WTC11 (cell line): ENCODE measurements at regions not wholly inside any gene's neighbourhood (a gene's known extent, or its start where the extent isn't known, plus 50 kb on each side); places are given as distances from the start of the nearest gene placed in this dataset.

Experiments used
- ATAC-seq: fragments of 200-7000 bp; cut with Tn5 transposase; 2 replicates; pipeline ENCODE4 v1.10.0; 2021; ENCODE audit warnings: mild to moderate bottlenecking, moderate library complexity
- CTCF ChIA-PET: fragments of 300-600 bp; sonication (Branson Sonifier 250); formaldehyde crosslinking; loops from one replicate; lab custom pipeline; 2021; ENCODE audit warnings: antibody characterized with exemption; lab: Charles Lee
- POLR2A ChIA-PET: fragments of 350-600 bp; sonication (Branson Sonifier 250); formaldehyde crosslinking; loops from one replicate; lab custom pipeline; 2021; ENCODE audit warnings: antibody characterized with exemption; lab: Charles Lee
- DNase-seq: peaks from one replicate; pipeline ENCODE4 v3.0.0; 2021; ENCODE audit warnings: low spot score
- H3K27ac Mint-ChIP-seq: 2 replicates; pipeline ENCODE4 v1.8.0; 2021; ENCODE audit warnings: mixed read lengths
- H3K27me3 Mint-ChIP-seq: 2 replicates; pipeline ENCODE4 v1.8.0; 2021; ENCODE audit warnings: low read depth, mild to moderate bottlenecking, moderate library complexity, mixed read lengths
- H3K36me3 Mint-ChIP-seq: 2 replicates; pipeline ENCODE4 v1.8.0; 2021; ENCODE audit warnings: mixed read lengths
- H3K4me1 Mint-ChIP-seq: 2 replicates; pipeline ENCODE4 v1.8.0; 2022; ENCODE audit warnings: mixed read lengths
- H3K4me3 Mint-ChIP-seq: 2 replicates; pipeline ENCODE4 v1.8.0; 2021; ENCODE audit warnings: mild to moderate bottlenecking, moderate library complexity, mixed read lengths
- H3K9me3 Mint-ChIP-seq: 2 replicates; pipeline ENCODE4 v1.8.0; 2021; ENCODE audit warnings: mixed read lengths
- AFF4 ChIP-seq: sonication (generic); formaldehyde crosslinking; IDR thresholded peaks from 2 replicates; pipeline ENCODE4 v1.8.1; 2023; ENCODE audit warnings: mild to moderate bottlenecking, missing genetic modification reagents, borderline replicate concordance
- CREB1 ChIP-seq: sonication (generic); formaldehyde crosslinking; IDR thresholded peaks from 2 replicates; pipeline ENCODE4 v1.8.0; 2023; ENCODE audit warnings: mild to moderate bottlenecking, missing genetic modification reagents
- CTCF ChIP-seq: fragments of 200-600 bp; IDR thresholded peaks from 2 replicates; pipeline ENCODE4 v1.8.0; 2022; ENCODE audit warnings: antibody characterized with exemption
- FOXP4 ChIP-seq: sonication (generic); formaldehyde crosslinking; IDR thresholded peaks from 2 replicates; pipeline ENCODE4 v1.8.0; 2022; ENCODE audit warnings: mild to moderate bottlenecking, missing genetic modification reagents
- GABPB1 ChIP-seq: sonication (generic); formaldehyde crosslinking; IDR thresholded peaks from 2 replicates; pipeline ENCODE4 v1.8.1; 2023; ENCODE audit warnings: mild to moderate bottlenecking, missing genetic modification reagents
- GRHL2 ChIP-seq: fragments of 250-450 bp; sonication (Bioruptor Pico); IDR thresholded peaks from 2 replicates; pipeline ENCODE4 v1.8.0; 2022; ENCODE audit warnings: mild to moderate bottlenecking, moderate library complexity; ENCODE audit not compliant: insufficient replicate concordance, severe bottlenecking
- HMGA2 ChIP-seq: fragments of 250-450 bp; sonication (Bioruptor Pico); IDR thresholded peaks from 2 replicates; pipeline ENCODE4 v1.4.0; 2021; ENCODE audit warnings: mild to moderate bottlenecking, moderate library complexity
- JUN ChIP-seq: sonication (generic); formaldehyde crosslinking; IDR thresholded peaks from 2 replicates; pipeline ENCODE4 v1.8.0; 2023; ENCODE audit warnings: mild to moderate bottlenecking, missing genetic modification reagents
- MYBL2 ChIP-seq: sonication (generic); formaldehyde crosslinking; IDR thresholded peaks from 2 replicates; pipeline ENCODE4 v1.8.1; 2023; ENCODE audit warnings: mild to moderate bottlenecking, moderate library complexity, missing genetic modification reagents
- PRRX2 ChIP-seq: fragments of 250-450 bp; sonication (Bioruptor Pico); IDR thresholded peaks from 2 replicates; pipeline ENCODE4 v1.8.0; 2021; ENCODE audit warnings: mild to moderate bottlenecking
- RELA ChIP-seq: sonication (generic); formaldehyde crosslinking; IDR thresholded peaks from 2 replicates; pipeline ENCODE4 v1.8.1; 2022; ENCODE audit warnings: missing genetic modification reagents, mild to moderate bottlenecking, borderline replicate concordance
- RORB ChIP-seq: fragments of 250-450 bp; sonication (Bioruptor Pico); IDR thresholded peaks from 2 replicates; pipeline ENCODE4 v1.9.0; 2021; ENCODE audit warnings: mild to moderate bottlenecking
- SMAD4 ChIP-seq: sonication (generic); formaldehyde crosslinking; IDR thresholded peaks from 2 replicates; pipeline ENCODE4 v1.8.0; 2022; ENCODE audit warnings: mild to moderate bottlenecking, missing genetic modification reagents
- SOX15 ChIP-seq: fragments of 250-450 bp; sonication (Bioruptor Pico); IDR thresholded peaks from 2 replicates; pipeline ENCODE4 v1.9.0; 2021; ENCODE audit warnings: mild to moderate bottlenecking
- TEAD1 ChIP-seq: sonication (generic); formaldehyde crosslinking; IDR thresholded peaks from 2 replicates; pipeline ENCODE4 v1.8.0; 2022; ENCODE audit warnings: mild to moderate bottlenecking, missing genetic modification reagents
- USF2 ChIP-seq: sonication (generic); formaldehyde crosslinking; IDR thresholded peaks from 2 replicates; pipeline ENCODE4 v1.8.1; 2023; ENCODE audit warnings: mild to moderate bottlenecking, missing genetic modification reagents, moderate library complexity
- ZNF121 ChIP-seq: sonication (generic); formaldehyde crosslinking; IDR thresholded peaks from 2 replicates; pipeline ENCODE4 v1.8.0; 2023; ENCODE audit warnings: missing genetic modification reagents
- ZNF138 ChIP-seq: sonication (generic); formaldehyde crosslinking; conservative IDR thresholded peaks from 2 replicates; pipeline ENCODE4 v1.8.1; 2022; ENCODE audit warnings: mild to moderate bottlenecking, moderate library complexity, missing genetic modification reagents
- TF ChIP-seq, protein P1 (sequence below): sonication (generic); formaldehyde crosslinking; IDR thresholded peaks from 2 replicates; pipeline ENCODE4 v1.8.0; 2022; ENCODE audit warnings: mild to moderate bottlenecking, missing genetic modification reagents
- TF ChIP-seq, protein P2 (sequence below): sonication (generic); formaldehyde crosslinking; IDR thresholded peaks from 2 replicates; pipeline ENCODE4 v1.8.0; 2023; ENCODE audit warnings: missing genetic modification reagents, mild to moderate bottlenecking, borderline replicate concordance
- TF ChIP-seq, protein P3 (sequence below): fragments of 250-450 bp; sonication (Bioruptor Pico); IDR thresholded peaks from 2 replicates; pipeline ENCODE4 v1.9.0; 2021; ENCODE audit warnings: moderate library complexity, mild to moderate bottlenecking, inconsistent platforms, borderline replicate concordance

DNA sequence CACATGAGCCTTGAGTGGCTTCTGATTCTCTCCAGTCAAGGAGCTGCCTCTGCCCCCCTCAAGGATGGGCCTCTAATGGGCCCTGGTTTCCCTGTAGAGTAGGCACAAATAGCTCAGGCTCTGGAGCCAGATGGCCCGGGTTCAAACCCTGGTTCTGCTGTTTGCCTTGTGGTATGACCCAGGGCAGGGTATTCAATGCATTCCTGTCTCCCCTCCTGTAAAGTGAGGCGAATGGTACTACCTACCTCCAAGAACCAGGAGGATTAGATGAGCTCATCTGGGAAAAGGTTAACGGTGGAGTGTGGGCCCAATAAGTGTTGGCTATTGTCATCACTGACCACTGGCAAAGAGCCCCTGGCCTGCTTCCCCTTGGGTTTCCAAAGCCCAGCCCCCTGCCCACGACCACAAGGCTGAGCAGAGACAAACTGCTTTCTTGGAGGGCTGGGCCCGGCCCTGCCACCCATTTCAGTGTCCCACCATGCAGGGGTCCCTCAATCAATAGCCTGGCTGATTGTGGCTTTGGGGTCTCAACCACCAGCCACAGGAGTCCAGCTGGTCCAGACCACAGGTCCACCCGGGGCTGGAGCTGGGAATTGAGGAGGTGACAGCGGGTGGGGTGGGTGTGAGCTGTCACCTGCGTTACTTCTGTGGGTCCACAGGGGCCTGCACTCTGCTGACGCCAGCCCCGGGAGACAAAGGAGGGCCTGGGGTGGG is 115.6 kb upstream of the RUNX3 start:
- Mint-ChIP-seq H3K36me3 (no peaks in the 10 kb centered on the region), H3K27me3 (no peaks in the 10 kb centered on the region), H3K4me3 (no peak overlapping the region), H3K4me1 (no peaks in the 10 kb centered on the region), H3K27ac (no peak overlapping the region), H3K9me3 (peaks cover 3% of the 10 kb centered on the region; the same call in 1 of the 2 replicates)
- TF ChIP-seq RORB (CRISPR knock-in tag) (no peak), JUN (CRISPR knock-in tag) (no peak), SMAD4 (CRISPR knock-in tag) (no peak), RELA (CRISPR knock-in tag) (no peak), GABPB1 (no peak), TEAD1 (CRISPR knock-in tag) (no peak), ZNF121 (CRISPR knock-in tag) (no peak), FOXP4 (CRISPR knock-in tag) (no peak), CREB1 (CRISPR knock-in tag) (no peak), ZNF138 (CRISPR knock-in tag) (no peak), AFF4 (no peak), PRRX2 (no peak), GRHL2 (CRISPR knock-in tag) (no peak), MYBL2 (CRISPR knock-in tag) (no peak)
- TF ChIP-seq, protein P1, sequence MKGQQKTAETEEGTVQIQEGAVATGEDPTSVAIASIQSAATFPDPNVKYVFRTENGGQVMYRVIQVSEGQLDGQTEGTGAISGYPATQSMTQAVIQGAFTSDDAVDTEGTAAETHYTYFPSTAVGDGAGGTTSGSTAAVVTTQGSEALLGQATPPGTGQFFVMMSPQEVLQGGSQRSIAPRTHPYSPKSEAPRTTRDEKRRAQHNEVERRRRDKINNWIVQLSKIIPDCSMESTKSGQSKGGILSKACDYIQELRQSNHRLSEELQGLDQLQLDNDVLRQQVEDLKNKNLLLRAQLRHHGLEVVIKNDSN = no peak
- ChIA-PET POLR2A (no interaction called here), CTCF (interaction anchor here (0.8 to 1.5 kb wide), 2 partner anchors 9 kb away, joined by 3 to 4 read pairs; no protein-coding TSS in a partner anchor)
- DNase-seq (no peak), ATAC-seq (no peak)

DNA sequence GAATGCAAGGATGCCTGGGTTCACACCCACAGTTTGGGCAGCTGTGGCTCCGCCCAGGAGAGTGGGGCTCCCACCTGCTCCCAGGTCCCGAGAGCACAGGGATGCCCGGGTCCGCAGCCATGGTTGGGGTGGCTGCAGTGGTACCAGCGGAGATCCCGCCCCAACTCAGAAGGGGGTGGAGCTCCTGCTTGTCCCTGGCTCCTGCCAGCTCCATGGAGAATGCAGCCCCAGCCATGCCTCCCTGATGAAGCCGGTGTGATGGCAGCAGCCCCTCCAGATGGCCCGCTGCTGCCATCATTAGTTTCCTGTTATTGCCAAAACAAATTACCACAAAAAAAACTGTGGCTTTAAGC is 113.1 kb upstream of the RUNX3 start:
- Mint-ChIP-seq H3K4me1 (no peaks in the 10 kb centered on the region), H3K36me3 (no peaks in the 10 kb centered on the region), H3K27me3 (no peaks in the 10 kb centered on the region), H3K27ac (no peak overlapping the region), H3K4me3 (no peak overlapping the region), H3K9me3 (peaks cover 3% of the 10 kb centered on the region; the same call in 1 of the 2 replicates)
- DNase-seq = no peak
- ATAC-seq = no peak
- CTCF ChIA-PET = interaction anchor here (1.1 to 3.6 kb wide), 2 partner anchors 12 to 111 kb away, joined by 5 to 18 read pairs; no protein-coding TSS in a partner anchor
- POLR2A ChIA-PET = no interaction called here
- TF ChIP-seq SOX15 = no peak
- TF ChIP-seq CTCF = no peak
- TF ChIP-seq PRRX2 = no peak
- TF ChIP-seq, protein P2, sequence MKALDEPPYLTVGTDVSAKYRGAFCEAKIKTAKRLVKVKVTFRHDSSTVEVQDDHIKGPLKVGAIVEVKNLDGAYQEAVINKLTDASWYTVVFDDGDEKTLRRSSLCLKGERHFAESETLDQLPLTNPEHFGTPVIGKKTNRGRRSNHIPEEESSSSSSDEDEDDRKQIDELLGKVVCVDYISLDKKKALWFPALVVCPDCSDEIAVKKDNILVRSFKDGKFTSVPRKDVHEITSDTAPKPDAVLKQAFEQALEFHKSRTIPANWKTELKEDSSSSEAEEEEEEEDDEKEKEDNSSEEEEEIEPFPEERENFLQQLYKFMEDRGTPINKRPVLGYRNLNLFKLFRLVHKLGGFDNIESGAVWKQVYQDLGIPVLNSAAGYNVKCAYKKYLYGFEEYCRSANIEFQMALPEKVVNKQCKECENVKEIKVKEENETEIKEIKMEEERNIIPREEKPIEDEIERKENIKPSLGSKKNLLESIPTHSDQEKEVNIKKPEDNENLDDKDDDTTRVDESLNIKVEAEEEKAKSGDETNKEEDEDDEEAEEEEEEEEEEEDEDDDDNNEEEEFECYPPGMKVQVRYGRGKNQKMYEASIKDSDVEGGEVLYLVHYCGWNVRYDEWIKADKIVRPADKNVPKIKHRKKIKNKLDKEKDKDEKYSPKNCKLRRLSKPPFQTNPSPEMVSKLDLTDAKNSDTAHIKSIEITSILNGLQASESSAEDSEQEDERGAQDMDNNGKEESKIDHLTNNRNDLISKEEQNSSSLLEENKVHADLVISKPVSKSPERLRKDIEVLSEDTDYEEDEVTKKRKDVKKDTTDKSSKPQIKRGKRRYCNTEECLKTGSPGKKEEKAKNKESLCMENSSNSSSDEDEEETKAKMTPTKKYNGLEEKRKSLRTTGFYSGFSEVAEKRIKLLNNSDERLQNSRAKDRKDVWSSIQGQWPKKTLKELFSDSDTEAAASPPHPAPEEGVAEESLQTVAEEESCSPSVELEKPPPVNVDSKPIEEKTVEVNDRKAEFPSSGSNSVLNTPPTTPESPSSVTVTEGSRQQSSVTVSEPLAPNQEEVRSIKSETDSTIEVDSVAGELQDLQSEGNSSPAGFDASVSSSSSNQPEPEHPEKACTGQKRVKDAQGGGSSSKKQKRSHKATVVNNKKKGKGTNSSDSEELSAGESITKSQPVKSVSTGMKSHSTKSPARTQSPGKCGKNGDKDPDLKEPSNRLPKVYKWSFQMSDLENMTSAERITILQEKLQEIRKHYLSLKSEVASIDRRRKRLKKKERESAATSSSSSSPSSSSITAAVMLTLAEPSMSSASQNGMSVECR (CRISPR knock-in tag) = no peak
- TF ChIP-seq, protein P3, sequence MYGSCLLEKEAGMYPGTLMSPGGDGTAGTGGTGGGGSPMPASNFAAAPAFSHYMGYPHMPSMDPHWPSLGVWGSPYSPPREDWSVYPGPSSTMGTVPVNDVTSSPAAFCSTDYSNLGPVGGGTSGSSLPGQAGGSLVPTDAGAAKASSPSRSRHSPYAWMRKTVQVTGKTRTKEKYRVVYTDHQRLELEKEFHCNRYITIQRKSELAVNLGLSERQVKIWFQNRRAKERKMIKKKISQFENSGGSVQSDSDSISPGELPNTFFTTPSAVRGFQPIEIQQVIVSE (CRISPR knock-in tag) = no peak
- TF ChIP-seq HMGA2 (CRISPR knock-in tag) = no peak
- TF ChIP-seq RORB (CRISPR knock-in tag) = no peak
- no peak for TF ChIP-seq USF2 (CRISPR knock-in tag)
